Kasumi-1 (cell line): ENCODE measurements at regions not wholly inside any gene's neighbourhood (a gene's known extent, or its start where the extent isn't known, plus 50 kb on each side); places are given as distances from the start of the nearest gene placed in this dataset.
"Not testable (repeated sequence)": the region's sequence is repeated elsewhere in the genome, so short reads cannot be mapped to it uniquely, and the experiment has no call there.

Experiments
- DNase-seq, 2 experiments: peaks; one replicate each; lab custom pipeline; 2025; lab: John Stamatoyannopoulos, UW

GRCh38 chr4:151561551-151562256 is 152.7 kb downstream of the FHIP1A start:
- no peak for DNase-seq

GRCh38 chr4:151563194-151563593 is 154.2 kb downstream of the FHIP1A start:
- no peak for DNase-seq

- DNase-seq: no peak
Measured at GRCh38 chr4:151564321-151564720, 155.3 kb downstream of the FHIP1A start.

- no peak for DNase-seq
Measured at GRCh38 chr4:151565583-151565982, 156.6 kb downstream of the FHIP1A start.

GRCh38 chr4:151566053-151566452 is 157.1 kb downstream of the FHIP1A start:
- DNase-seq: no peak

GRCh38 chr4:151567056-151567455 is 158.1 kb downstream of the FHIP1A start:
- no peak for DNase-seq

- no peak for DNase-seq
Measured at GRCh38 chr4:151568966-151569365, 160.0 kb downstream of the FHIP1A start.

GRCh38 chr4:151569650-151570049 is 160.7 kb downstream of the FHIP1A start:
- DNase-seq: no peak

GRCh38 chr4:151573474-151573873 is 164.5 kb downstream of the FHIP1A start:
- no peak for DNase-seq

- no peak for DNase-seq
Measured at GRCh38 chr4:151573945-151574344, 165.0 kb downstream of the FHIP1A start.

GRCh38 chr4:151574968-151575367 is 166.0 kb downstream of the FHIP1A start:
- DNase-seq: no peak

- no peak for DNase-seq
Measured at GRCh38 chr4:151575646-151576045, 166.7 kb downstream of the FHIP1A start.

GRCh38 chr4:151576627-151577026 is 167.7 kb downstream of the FHIP1A start:
- DNase-seq: no peak

- no peak for DNase-seq
Measured at GRCh38 chr4:151581570-151581969, 172.6 kb downstream of the FHIP1A start.

- no peak for DNase-seq
Measured at GRCh38 chr4:151582098-151582497, 173.1 kb downstream of the FHIP1A start.

- no peak for DNase-seq
Measured at GRCh38 chr4:151583157-151583914, 174.4 kb downstream of the FHIP1A start.

- no peak for DNase-seq
Measured at GRCh38 chr4:151584101-151584500, 175.1 kb downstream of the FHIP1A start.

GRCh38 chr4:151595629-151596028 is 165.2 kb downstream of the GATB start:
- not testable (repeated sequence) for DNase-seq

GRCh38 chr4:151597691-151598090 is 163.1 kb downstream of the GATB start:
- DNase-seq: not testable (repeated sequence)

- DNase-seq: no peak
Measured at GRCh38 chr4:151599863-151600262, 160.9 kb downstream of the GATB start.

GRCh38 chr4:151600432-151600831 is 160.4 kb downstream of the GATB start:
- DNase-seq: no peak

- DNase-seq: no peak
Measured at GRCh38 chr4:151603377-151603776, 157.4 kb downstream of the GATB start.

GRCh38 chr4:151604238-151604637 is 156.6 kb downstream of the GATB start:
- DNase-seq: peak; percentile 32 to 36

- DNase-seq: no peak
Measured at GRCh38 chr4:151605215-151605614, 155.6 kb downstream of the GATB start.
